ENCODE measurements at regions not wholly inside any gene's neighbourhood (a gene's known extent, or its start where the extent isn't known, plus 50 kb on each side); places are given as distances from the start of the nearest gene placed in this dataset.
"Not testable (repeated sequence)": the region's sequence is repeated elsewhere in the genome, so short reads cannot be mapped to it uniquely, and the experiment has no call there.

DNA sequence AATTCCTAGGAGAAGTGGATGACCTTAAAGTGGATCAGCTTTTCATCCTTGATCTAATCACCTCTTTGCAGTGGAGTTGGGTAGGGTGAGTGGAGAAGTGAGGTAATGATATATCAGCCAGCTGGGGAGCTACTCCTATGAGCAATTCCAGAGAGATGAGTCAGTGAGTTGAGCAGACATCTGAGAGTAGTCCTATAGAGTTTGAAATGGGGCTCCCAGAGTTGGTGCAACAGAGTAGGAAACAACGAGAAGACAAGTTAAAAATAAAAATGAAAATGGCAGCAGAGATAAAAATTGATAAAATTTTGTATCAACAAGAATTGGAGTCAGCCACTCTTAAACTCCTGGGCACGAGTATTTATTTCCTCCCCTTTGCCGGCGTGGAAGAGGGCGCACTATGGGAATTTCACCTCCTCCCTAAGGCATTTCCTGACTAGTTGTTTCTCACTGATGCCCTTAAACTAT, 150.8 kb upstream of the DPH6 start:
- Histone ChIP-seq H3K27ac (ENCODE audit: insufficient read depth, low read length, poor library complexity, severe bottlenecking) (no peak overlapping the region), H3K4me3 (ENCODE audit: low read depth, low read length) (no peak overlapping the region), H3K4me1 (ENCODE audit: control insufficient read depth, insufficient read depth, low read length, poor library complexity, severe bottlenecking) (no peaks in the 10 kb centered on the region), H3K9me3 (ENCODE audit: control insufficient read depth in 2 of 2, low read length in 2 of 2) (no peaks in the 10 kb centered on the region), H3K27me3 (ENCODE audit: control insufficient read depth, insufficient read depth, low read length) (no peaks in the 10 kb centered on the region), H3K36me3 (ENCODE audit: control insufficient read depth, insufficient read depth, low read length) (no peaks in the 10 kb centered on the region)
- DNase-seq, result no peak
- Mint-ChIP-seq H3K27me3 (peaks cover 11% of the 10 kb centered on the region), H3K4me3 (no peak overlapping the region), H3K9me3 (peaks cover 0 to 2% (median 0%) of the 10 kb centered on the region in 7 donors), H3K36me3 (no peaks in the 10 kb centered on the region), H3K4me1 (no peaks in the 10 kb centered on the region), H3K27ac (no peak overlapping the region)
- no peak for ATAC-seq (ENCODE audit: low read depth in 2 of 2)

GRCh38 chr15:35697549-35698299, 151.8 kb upstream of the DPH6 start:
- H3K4me3 Mint-ChIP-seq, result no peak overlapping the region
- ATAC-seq (ENCODE audit: low read depth in 2 of 2) (no peak), DNase-seq (no peak)
- H3K27me3 Mint-ChIP-seq, result peaks cover 5% of the 10 kb centered on the region
- Histone ChIP-seq H3K27me3 (ENCODE audit: control insufficient read depth, insufficient read depth, low read length) (no peaks in the 10 kb centered on the region), H3K4me1 (ENCODE audit: control insufficient read depth, insufficient read depth, low read length, poor library complexity, severe bottlenecking) (no peaks in the 10 kb centered on the region), H3K36me3 (ENCODE audit: control insufficient read depth, insufficient read depth, low read length) (no peaks in the 10 kb centered on the region), H3K27ac (ENCODE audit: insufficient read depth, low read length, poor library complexity, severe bottlenecking) (no peak overlapping the region), H3K9me3 (ENCODE audit: control insufficient read depth in 2 of 2, low read length in 2 of 2) (no peaks in the 10 kb centered on the region), H3K4me3 (ENCODE audit: low read depth, low read length) (no peak overlapping the region)
- peaks cover 0 to 2% (median 0%) of the 10 kb centered on the region in 7 donors for H3K9me3 Mint-ChIP-seq
- H3K27ac Mint-ChIP-seq, result no peak overlapping the region
- no peaks in the 10 kb centered on the region for H3K4me1 Mint-ChIP-seq
- no peaks in the 10 kb centered on the region for H3K36me3 Mint-ChIP-seq

- Histone ChIP-seq H3K36me3 (ENCODE audit: control insufficient read depth, insufficient read depth, low read length) (no peaks in the 10 kb centered on the region), H3K27ac (ENCODE audit: insufficient read depth, low read length, poor library complexity, severe bottlenecking) (no peak overlapping the region), H3K9me3 (ENCODE audit: control insufficient read depth in 2 of 2, low read length in 2 of 2) (no peaks in the 10 kb centered on the region), H3K4me1 (ENCODE audit: control insufficient read depth, insufficient read depth, low read length, poor library complexity, severe bottlenecking) (no peaks in the 10 kb centered on the region), H3K4me3 (ENCODE audit: low read depth, low read length) (no peak overlapping the region), H3K27me3 (ENCODE audit: control insufficient read depth, insufficient read depth, low read length) (no peaks in the 10 kb centered on the region)
- Mint-ChIP-seq H3K27me3 (peaks cover 3% of the 10 kb centered on the region), H3K9me3 (peaks cover 0 to 2% (median 0%) of the 10 kb centered on the region in 7 donors), H3K4me3 (no peak overlapping the region), H3K36me3 (no peaks in the 10 kb centered on the region), H3K27ac (no peak overlapping the region), H3K4me1 (no peaks in the 10 kb centered on the region)
- no peak for DNase-seq
- no peak for ATAC-seq (ENCODE audit: low read depth in 2 of 2)
Observed at GRCh38 chr15:35698331-35698730, 152.4 kb upstream of the DPH6 start.

- Mint-ChIP-seq H3K36me3 (no peaks in the 10 kb centered on the region), H3K4me1 (no peaks in the 10 kb centered on the region), H3K9me3 (peaks cover 0 to 2% (median 0%) of the 10 kb centered on the region in 7 donors), H3K27me3 (no peaks in the 10 kb centered on the region), H3K27ac (no peak overlapping the region), H3K4me3 (no peak overlapping the region)
- H3K4me3 ChIP-seq (ENCODE audit: low read depth, low read length), result no peak overlapping the region
- H3K4me1 ChIP-seq (ENCODE audit: control insufficient read depth, insufficient read depth, low read length, poor library complexity, severe bottlenecking), result no peaks in the 10 kb centered on the region
- no peak overlapping the region for H3K27ac ChIP-seq (ENCODE audit: insufficient read depth, low read length, poor library complexity, severe bottlenecking)
- no peaks in the 10 kb centered on the region for H3K27me3 ChIP-seq (ENCODE audit: control insufficient read depth, insufficient read depth, low read length)
- ATAC-seq (ENCODE audit: low read depth in 2 of 2) (no peak), DNase-seq (no peak)
- H3K9me3 ChIP-seq (ENCODE audit: control insufficient read depth in 2 of 2, low read length in 2 of 2), result no peaks in the 10 kb centered on the region
- no peaks in the 10 kb centered on the region for H3K36me3 ChIP-seq (ENCODE audit: control insufficient read depth, insufficient read depth, low read length)
Observed at GRCh38 chr15:35698966-35699575, 153.1 kb upstream of the DPH6 start.

- not testable (repeated sequence) for DNase-seq; ATAC-seq (ENCODE audit: low read depth in 2 of 2); H3K9me3 Mint-ChIP-seq; H3K27me3 Mint-ChIP-seq; H3K4me1 ChIP-seq (ENCODE audit: control insufficient read depth, insufficient read depth, low read length, poor library complexity, severe bottlenecking); H3K4me1 Mint-ChIP-seq; H3K9me3 ChIP-seq (ENCODE audit: control insufficient read depth in 2 of 2, low read length in 2 of 2); H3K4me3 Mint-ChIP-seq; H3K36me3 ChIP-seq (ENCODE audit: control insufficient read depth, insufficient read depth, low read length); H3K27ac ChIP-seq (ENCODE audit: insufficient read depth, low read length, poor library complexity, severe bottlenecking); H3K36me3 Mint-ChIP-seq; H3K4me3 ChIP-seq (ENCODE audit: low read depth, low read length); H3K27ac Mint-ChIP-seq; H3K27me3 ChIP-seq (ENCODE audit: control insufficient read depth, insufficient read depth, low read length)
Observed at GRCh38 chr15:35700091-35700593, 154.2 kb upstream of the DPH6 start.

DNA sequence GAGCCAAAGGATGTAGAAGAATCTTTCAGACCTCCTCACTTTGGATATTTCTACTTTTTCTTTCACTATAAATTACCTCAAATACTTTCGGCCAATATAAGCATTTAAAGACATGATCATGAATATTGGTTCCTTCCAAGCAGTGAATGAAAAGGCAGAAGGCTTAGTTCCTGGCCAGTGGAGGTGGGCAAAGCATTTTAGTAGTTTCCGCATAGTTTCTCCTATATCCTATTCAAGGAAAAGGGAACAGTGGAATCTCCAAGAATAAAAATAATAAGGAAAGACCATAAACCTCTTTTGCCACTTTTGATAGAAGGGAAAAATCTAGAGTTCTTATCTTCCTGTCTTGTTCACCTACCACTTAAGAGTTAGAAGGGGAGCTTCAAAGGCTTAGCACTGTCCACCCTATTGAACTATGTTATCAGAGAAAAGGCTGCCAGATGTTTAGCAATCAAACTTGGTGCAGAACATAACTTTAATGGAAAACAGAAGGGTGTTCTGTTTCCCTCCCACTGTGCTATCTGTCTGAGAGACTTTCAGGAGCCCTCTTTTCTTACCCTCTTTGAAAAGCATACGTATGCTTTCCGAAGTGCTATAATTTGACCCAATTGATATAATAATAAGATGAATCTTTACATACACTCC, 155.6 kb upstream of the DPH6 start:
- Mint-ChIP-seq H3K9me3 (peaks cover 0 to 6% (median 0%) of the 10 kb centered on the region in 7 donors), H3K27ac (no peak overlapping the region), H3K4me3 (no peak overlapping the region), H3K27me3 (no peaks in the 10 kb centered on the region), H3K4me1 (no peaks in the 10 kb centered on the region), H3K36me3 (no peaks in the 10 kb centered on the region)
- Histone ChIP-seq H3K4me1 (ENCODE audit: control insufficient read depth, insufficient read depth, low read length, poor library complexity, severe bottlenecking) (no peaks in the 10 kb centered on the region), H3K27me3 (ENCODE audit: control insufficient read depth, insufficient read depth, low read length) (no peaks in the 10 kb centered on the region), H3K4me3 (ENCODE audit: low read depth, low read length) (no peak overlapping the region), H3K36me3 (ENCODE audit: control insufficient read depth, insufficient read depth, low read length) (no peaks in the 10 kb centered on the region), H3K27ac (ENCODE audit: insufficient read depth, low read length, poor library complexity, severe bottlenecking) (no peak overlapping the region), H3K9me3 (ENCODE audit: control insufficient read depth in 2 of 2, low read length in 2 of 2) (no peaks in the 10 kb centered on the region)
- no peak for ATAC-seq (ENCODE audit: low read depth in 2 of 2)
- DNase-seq, result no peak

GRCh38 chr15:35702946-35703495, 157.1 kb upstream of the DPH6 start:
- Mint-ChIP-seq H3K9me3 (peaks cover 0 to 6% (median 0%) of the 10 kb centered on the region in 7 donors), H3K27me3 (no peaks in the 10 kb centered on the region), H3K4me3 (no peak overlapping the region), H3K36me3 (no peaks in the 10 kb centered on the region), H3K4me1 (no peaks in the 10 kb centered on the region), H3K27ac (no peak overlapping the region)
- Histone ChIP-seq H3K4me1 (ENCODE audit: control insufficient read depth, insufficient read depth, low read length, poor library complexity, severe bottlenecking) (no peaks in the 10 kb centered on the region), H3K27ac (ENCODE audit: insufficient read depth, low read length, poor library complexity, severe bottlenecking) (no peak overlapping the region), H3K9me3 (ENCODE audit: control insufficient read depth in 2 of 2, low read length in 2 of 2) (no peaks in the 10 kb centered on the region), H3K4me3 (ENCODE audit: low read depth, low read length) (no peak overlapping the region), H3K36me3 (ENCODE audit: control insufficient read depth, insufficient read depth, low read length) (no peaks in the 10 kb centered on the region), H3K27me3 (ENCODE audit: control insufficient read depth, insufficient read depth, low read length) (no peaks in the 10 kb centered on the region)
- DNase-seq (no peak), ATAC-seq (ENCODE audit: low read depth in 2 of 2) (no peak)

Data from CD4-positive, CD25-positive, alpha-beta regulatory T cell (primary cell).